SKM-1 treated with dmso at 0.1 percent for 144 hours (cell line): ENCODE measurements at regions not wholly inside any gene's neighbourhood (a gene's known extent, or its start where the extent isn't known, plus 50 kb on each side); places are given as distances from the start of the nearest gene placed in this dataset.
"Not testable (repeated sequence)": the region's sequence is repeated elsewhere in the genome, so short reads cannot be mapped to it uniquely, and the experiment has no call there.

Experiments
- DNase-seq: peaks from one replicate; lab custom pipeline; 2025; ENCODE audit not compliant: unreplicated experiment; lab: John Stamatoyannopoulos, UW

- no peak for DNase-seq
These were observed 488.1 kb upstream of the ARX start for GRCh38 chrX:25503826-25504225.

GRCh38 chrX:25507801-25508200 lies 492.0 kb upstream of the ARX start:
- no peak for DNase-seq

- DNase-seq: no peak
These were observed 503.5 kb upstream of the ARX start for GRCh38 chrX:25519258-25519657.

GRCh38 chrX:25522443-25523010 lies 506.8 kb upstream of the ARX start:
- not testable (repeated sequence) for DNase-seq

- DNase-seq: no peak
These were observed 508.1 kb upstream of the ARX start for GRCh38 chrX:25523574-25524540.

- DNase-seq: no peak
These were observed 511.4 kb upstream of the ARX start for GRCh38 chrX:25527156-25527555.

- DNase-seq: no peak
These were observed 511.8 kb upstream of the ARX start for GRCh38 chrX:25527596-25527995.

GRCh38 chrX:25531096-25531495 lies 515.3 kb upstream of the ARX start:
- no peak for DNase-seq

GRCh38 chrX:25534091-25534490 lies 518.3 kb upstream of the ARX start:
- no peak for DNase-seq

GRCh38 chrX:25536307-25536970 lies 520.7 kb upstream of the ARX start:
- DNase-seq: no peak

- DNase-seq: no peak
These were observed 521.9 kb upstream of the ARX start for GRCh38 chrX:25537699-25538098.

- DNase-seq: no peak
These were observed 528.9 kb upstream of the ARX start for GRCh38 chrX:25544641-25545040.

GRCh38 chrX:25548811-25549210 lies 533.0 kb upstream of the ARX start:
- no peak for DNase-seq

- no peak for DNase-seq
These were observed 539.8 kb upstream of the ARX start for GRCh38 chrX:25555521-25555920.

- no peak for DNase-seq
These were observed 542.4 kb upstream of the ARX start for GRCh38 chrX:25558137-25558536.

GRCh38 chrX:25561190-25561589 lies 545.4 kb upstream of the ARX start:
- DNase-seq: no peak

GRCh38 chrX:25573631-25574030 lies 557.9 kb upstream of the ARX start:
- DNase-seq: no peak

GRCh38 chrX:25596921-25597320 lies 541.2 kb upstream of the MAGEB18 start:
- DNase-seq: no peak

- no peak for DNase-seq
These were observed 540.6 kb upstream of the MAGEB18 start for GRCh38 chrX:25597551-25597950.

- DNase-seq: no peak
These were observed 539.1 kb upstream of the MAGEB18 start for GRCh38 chrX:25599061-25599460.

- no peak for DNase-seq
These were observed 537.4 kb upstream of the MAGEB18 start for GRCh38 chrX:25600776-25601175.

- no peak for DNase-seq
These were observed 536.8 kb upstream of the MAGEB18 start for GRCh38 chrX:25601323-25601722.
